ENCODE measurements at regions not wholly inside any gene's neighbourhood (a gene's known extent, or its start where the extent isn't known, plus 50 kb on each side); places are given as distances from the start of the nearest gene placed in this dataset.

DNA sequence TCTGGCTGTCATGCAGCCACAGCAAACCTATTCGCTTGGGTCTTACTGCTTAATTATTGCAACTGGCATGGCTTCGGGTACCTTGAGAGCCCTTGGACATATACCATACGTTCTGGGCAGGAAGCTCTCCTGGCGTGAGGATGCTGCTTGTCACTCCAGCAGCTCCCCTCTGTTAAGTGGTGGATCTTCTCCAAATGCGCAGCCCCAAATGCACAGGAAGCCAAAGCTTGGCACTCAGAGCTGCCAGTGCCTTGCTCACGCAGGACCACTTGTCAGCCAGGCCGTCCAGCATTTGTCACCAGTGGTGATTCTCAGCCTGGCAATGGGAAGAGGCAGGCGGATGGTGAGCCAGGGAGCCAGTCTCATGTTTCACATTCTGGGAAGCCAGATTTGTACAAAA lies 158.6 kb downstream of the KATNAL1 start (continued):
- TF ChIP-seq, protein P1, sequence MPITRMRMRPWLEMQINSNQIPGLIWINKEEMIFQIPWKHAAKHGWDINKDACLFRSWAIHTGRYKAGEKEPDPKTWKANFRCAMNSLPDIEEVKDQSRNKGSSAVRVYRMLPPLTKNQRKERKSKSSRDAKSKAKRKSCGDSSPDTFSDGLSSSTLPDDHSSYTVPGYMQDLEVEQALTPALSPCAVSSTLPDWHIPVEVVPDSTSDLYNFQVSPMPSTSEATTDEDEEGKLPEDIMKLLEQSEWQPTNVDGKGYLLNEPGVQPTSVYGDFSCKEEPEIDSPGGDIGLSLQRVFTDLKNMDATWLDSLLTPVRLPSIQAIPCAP (CRISPR knock-in tag; IDR thresholded peaks at IDR 0.05; ENCODE audit: borderline replicate concordance), result no peak
- no peak for TF ChIP-seq KLF10 (CRISPR knock-in tag; IDR thresholded peaks at IDR 0.05)

DNA sequence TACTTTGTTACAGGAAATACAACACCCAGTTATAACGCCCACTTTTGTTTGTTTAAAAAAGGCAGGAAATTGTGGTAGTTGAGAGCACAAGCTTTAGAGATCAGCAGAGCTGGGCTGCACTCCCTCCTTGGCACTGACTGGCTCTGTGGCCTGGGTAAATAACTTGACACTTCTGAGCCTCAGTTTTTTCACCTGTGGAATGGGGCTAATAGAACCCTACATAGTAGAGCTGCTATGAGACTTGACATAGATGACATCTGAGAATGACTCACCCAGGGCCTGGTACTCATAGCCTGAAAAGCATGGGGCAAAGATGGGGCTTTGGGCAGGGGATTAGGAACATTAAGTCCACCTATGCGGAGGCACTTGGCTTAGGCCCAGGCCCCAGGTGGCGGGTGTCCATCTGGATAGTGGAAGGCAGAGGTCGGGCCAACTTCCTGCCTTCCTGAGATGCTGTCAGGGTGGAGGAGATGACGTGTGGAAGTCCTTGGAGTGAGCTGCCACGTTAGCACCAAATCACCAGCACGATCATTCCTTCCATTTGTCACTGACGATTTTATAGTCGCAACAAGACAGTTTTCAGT lies 159.1 kb downstream of the KATNAL1 start:
- in situ Hi-C loops (cut with MboI) (loop anchor here (10.0 to 25.0 kb wide), 2 partner anchors 189 to 657 kb away; no protein-coding TSS in a partner anchor), intact Hi-C loops (cut with micrococcal nuclease) (no loop called here)
- CTCF ChIA-PET (ENCODE audit: low intra/inter-chr PET ratio), result no interaction called here
- no peaks in the 10 kb centered on the region for H3K9me1 ChIP-seq (ENCODE audit: control insufficient read depth, insufficient read depth, low read length)
- no TSS peak for BruUV-seq (replicated peaks)
- WGBS (ENCODE audit: insufficient coverage, low coverage, missing lambda C conversion rate), result 2% methylated on average over 5 of the region's 9 CpGs
- ATAC-seq, result no peak
- TF ChIP-seq, protein P2, sequence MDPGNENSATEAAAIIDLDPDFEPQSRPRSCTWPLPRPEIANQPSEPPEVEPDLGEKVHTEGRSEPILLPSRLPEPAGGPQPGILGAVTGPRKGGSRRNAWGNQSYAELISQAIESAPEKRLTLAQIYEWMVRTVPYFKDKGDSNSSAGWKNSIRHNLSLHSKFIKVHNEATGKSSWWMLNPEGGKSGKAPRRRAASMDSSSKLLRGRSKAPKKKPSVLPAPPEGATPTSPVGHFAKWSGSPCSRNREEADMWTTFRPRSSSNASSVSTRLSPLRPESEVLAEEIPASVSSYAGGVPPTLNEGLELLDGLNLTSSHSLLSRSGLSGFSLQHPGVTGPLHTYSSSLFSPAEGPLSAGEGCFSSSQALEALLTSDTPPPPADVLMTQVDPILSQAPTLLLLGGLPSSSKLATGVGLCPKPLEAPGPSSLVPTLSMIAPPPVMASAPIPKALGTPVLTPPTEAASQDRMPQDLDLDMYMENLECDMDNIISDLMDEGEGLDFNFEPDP (CRISPR knock-in tag; IDR thresholded peaks at IDR 0.05), result no peak
- TF ChIP-seq RBM25 (IDR thresholded peaks at IDR 0.05; ENCODE audit: low read depth, low read length, severe bottlenecking) (peak; percentile 40), BCOR (IDR thresholded peaks at IDR 0.05) (0 out of 2 replicates have a peak, but pooled peaks have one; percentile 44)
- no peak overlapping the region for H3K4me2 ChIP-seq (ENCODE audit: insufficient read depth, low read length)
- H3K27me3 ChIP-seq (ENCODE audit: control insufficient read depth in 2 of 2, insufficient read depth in 2 of 2, low read length in 2 of 2), result peaks cover 0 to 37% of the 10 kb centered on the region in 2 experiments; a peak in 4 of 5 replicates
- no peaks in the 10 kb centered on the region for H3K36me3 ChIP-seq (ENCODE audit: control insufficient read depth, insufficient read depth, low read length)
- no peaks in the 10 kb centered on the region for H4K20me1 ChIP-seq (replicated peaks; ENCODE audit: control insufficient read depth, insufficient read depth, low read length)
- FAIRE-seq, result no peak
- H3K4me1 ChIP-seq (replicated peaks in 1 of 2; ENCODE audit: control insufficient read depth in 2 of 2, insufficient read depth in 2 of 2, low read length in 2 of 2), result no peaks in the 10 kb centered on the region
- H3K4me3 ChIP-seq, result no peak overlapping the region
- POLR2A ChIA-PET, result no interaction called here
- no peak for DNase-seq (ENCODE audit: extremely low read depth in 1 of 4, low spot score in 3 of 4)
- no peak overlapping the region for H3K27ac ChIP-seq (ENCODE audit: extremely low read depth, low read depth, low read length)
- H2AFZ ChIP-seq (ENCODE audit: low read depth, low read length), result no peak overlapping the region
- H3K9ac ChIP-seq (ENCODE audit: insufficient read depth in 1 of 2, low read depth in 2 of 2, low read length in 2 of 2), result no peak overlapping the region
- peaks cover 2% of the 10 kb centered on the region; the same call in 1 of the 2 replicates for H3K9me3 ChIP-seq (replicated peaks; ENCODE audit: control insufficient read depth, insufficient read depth, low read depth, low read length)
- no peaks in the 10 kb centered on the region for H3K79me2 ChIP-seq (ENCODE audit: control insufficient read depth, insufficient read depth, low read length)
